SK-N-SH treated with all-trans-retinoic acid at 6 μM for 48 hours (cell line): ENCODE measurements at regions not wholly inside any gene's neighbourhood (a gene's known extent, or its start where the extent isn't known, plus 50 kb on each side); places are given as distances from the start of the nearest gene placed in this dataset.

ENCODE experiments used
- ATAC-seq: fragments of 200-7000 bp; cut with Tn5 transposase; 3 replicates; pipeline ENCODE4 v1.9.1; 2020; ENCODE audit warnings: mild to moderate bottlenecking, moderate library complexity
- ARNTL ChIP-seq: fragments of 450-650 bp; formaldehyde crosslinking; IDR thresholded peaks from 2 replicates; pipeline ENCODE4 v1.5.0; 2020; ENCODE audit warnings: low read depth, mild to moderate bottlenecking, moderate library complexity, borderline replicate concordance
- BACH2 ChIP-seq: fragments of 250-450 bp; sonication (Bioruptor Pico); IDR thresholded peaks from 2 replicates; pipeline ENCODE4 v1.9.0; 2021; ENCODE audit warnings: mild to moderate bottlenecking, borderline replicate concordance
- CREB5 ChIP-seq: fragments of 250-450 bp; sonication (Bioruptor Pico); IDR thresholded peaks from 2 replicates; pipeline ENCODE4 v1.5.1; 2020; ENCODE audit warnings: low read depth, mild to moderate bottlenecking, moderate library complexity
- CSDC2 ChIP-seq: fragments of 250-450 bp; sonication (Bioruptor Pico); IDR thresholded peaks from 2 replicates; pipeline ENCODE4 v1.5.0; 2020; ENCODE audit warnings: mild to moderate bottlenecking, moderate library complexity
- CSRNP3 ChIP-seq: fragments of 250-450 bp; sonication (Bioruptor Pico); IDR thresholded peaks from 2 replicates; pipeline ENCODE4 v1.5.1; 2021; ENCODE audit warnings: mild to moderate bottlenecking, moderate library complexity
- ESRRG ChIP-seq: fragments of 250-450 bp; sonication (Bioruptor Pico); IDR thresholded peaks from 2 replicates; pipeline ENCODE4 v1.6.1; 2021; ENCODE audit warnings: mild to moderate bottlenecking
- GLIS3 ChIP-seq: fragments of 250-450 bp; sonication (Bioruptor Pico); IDR thresholded peaks from 2 replicates; pipeline ENCODE4 v1.5.0; 2020; ENCODE audit warnings: mild to moderate bottlenecking, moderate library complexity
- ISL1 ChIP-seq: fragments of 250-450 bp; sonication (Bioruptor Pico); IDR thresholded peaks from 2 replicates; pipeline ENCODE4 v2.1.2; 2022; ENCODE audit warnings: mild to moderate bottlenecking, moderate library complexity
- OSR1 ChIP-seq: fragments of 250-450 bp; sonication (Bioruptor Pico); IDR thresholded peaks from 2 replicates; pipeline ENCODE4 v1.8.0; 2022; ENCODE audit warnings: moderate library complexity, mild to moderate bottlenecking, inconsistent platforms
- PATZ1 ChIP-seq: fragments of 250-450 bp; sonication (Bioruptor Pico); IDR thresholded peaks from 2 replicates; pipeline ENCODE4 v1.8.0; 2020; ENCODE audit warnings: mild to moderate bottlenecking, moderate library complexity, borderline replicate concordance
- POU6F1 ChIP-seq: fragments of 250-450 bp; sonication (Bioruptor Pico); IDR thresholded peaks from 2 replicates; pipeline ENCODE4 v1.8.0; 2021; ENCODE audit warnings: low read depth, mild to moderate bottlenecking, moderate library complexity, borderline replicate concordance
- SNAI2 ChIP-seq: fragments of 250-450 bp; sonication (Bioruptor Pico); IDR thresholded peaks from 2 replicates; pipeline ENCODE4 v1.5.0; 2020; ENCODE audit warnings: mild to moderate bottlenecking, moderate library complexity
- TOX ChIP-seq: fragments of 250-450 bp; sonication (Bioruptor Pico); IDR thresholded peaks from 2 replicates; pipeline ENCODE4 v1.8.0; 2021; ENCODE audit warnings: mild to moderate bottlenecking, moderate library complexity, borderline replicate concordance
- TSHZ2 ChIP-seq: fragments of 250-450 bp; sonication (Bioruptor Pico); IDR thresholded peaks from 2 replicates; pipeline ENCODE4 v1.5.0; 2020; ENCODE audit warnings: mild to moderate bottlenecking, moderate library complexity
- ZC3H10 ChIP-seq: fragments of 250-450 bp; sonication (Bioruptor Pico); IDR thresholded peaks from 2 replicates; pipeline ENCODE4 v1.5.1; 2021; ENCODE audit warnings: mild to moderate bottlenecking, moderate library complexity
- ZFP3 ChIP-seq: fragments of 250-450 bp; sonication (Bioruptor Pico); IDR thresholded peaks from 2 replicates; pipeline ENCODE4 v1.5.0; 2020; ENCODE audit warnings: mild to moderate bottlenecking, moderate library complexity
- ZFP30 ChIP-seq: fragments of 450-650 bp; formaldehyde crosslinking; IDR thresholded peaks from 2 replicates; pipeline ENCODE4 v1.5.0; 2022; ENCODE audit warnings: mild to moderate bottlenecking, moderate library complexity
- ZNF565 ChIP-seq: fragments of 450-650 bp; formaldehyde crosslinking; conservative IDR thresholded peaks from 2 replicates; pipeline ENCODE4 v1.5.0; 2020; ENCODE audit warnings: low read depth, mild to moderate bottlenecking, moderate library complexity
- ZNF70 ChIP-seq: fragments of 450-650 bp; formaldehyde crosslinking; IDR thresholded peaks from 2 replicates; pipeline ENCODE4 v1.5.0; 2020; ENCODE audit warnings: mild to moderate bottlenecking, moderate library complexity
- ZNF8 ChIP-seq: fragments of 450-650 bp; formaldehyde crosslinking; IDR thresholded peaks from 2 replicates; pipeline ENCODE4 v1.5.0; 2020; ENCODE audit warnings: mild to moderate bottlenecking, moderate library complexity

GRCh38 chr3:147733217-147733616 is 324.1 kb downstream of the ZIC1 start:
- no peak for ATAC-seq

GRCh38 chr3:147735616-147736015 is 326.5 kb downstream of the ZIC1 start:
- peak; percentile 35; the same call in 1 of the 2 replicates for TF ChIP-seq ZC3H10 (CRISPR knock-in tag)
- TF ChIP-seq TOX (CRISPR knock-in tag), result peak; percentile 46; the same call in 1 of the 2 replicates
- TF ChIP-seq ISL1 (CRISPR knock-in tag), result peak; percentile 63
- TF ChIP-seq TSHZ2, result no peak
- no peak for TF ChIP-seq CREB5 (CRISPR knock-in tag)
- TF ChIP-seq ZNF70 (CRISPR knock-in tag), result no peak
- ATAC-seq, result no peak

More at GRCh38 chr3:147733217-147733616, 324.1 kb downstream of the ZIC1 start:
- TF ChIP-seq ISL1 (CRISPR knock-in tag) (peak; percentile 45; the same call in 1 of the 2 replicates), POU6F1 (CRISPR knock-in tag) (no peak), ZFP3 (no peak)

GRCh38 chr3:147736226-147736625 is 327.1 kb downstream of the ZIC1 start:
- ATAC-seq, result no peak
- TF ChIP-seq OSR1 (CRISPR knock-in tag) (no peak), ARNTL (CRISPR knock-in tag) (no peak), GLIS3 (CRISPR knock-in tag) (no peak), ZFP30 (no peak), TOX (CRISPR knock-in tag) (no peak), ZFP3 (no peak), CSDC2 (CRISPR knock-in tag) (no peak), PATZ1 (no peak), ZNF70 (CRISPR knock-in tag) (no peak), ISL1 (CRISPR knock-in tag) (no peak), CSRNP3 (CRISPR knock-in tag) (no peak), ZNF8 (CRISPR knock-in tag) (no peak), SNAI2 (CRISPR knock-in tag) (no peak)
- TF ChIP-seq, all 23 proteins: peak for 0

- ATAC-seq, result no peak
- TF ChIP-seq BACH2 (no peak), ESRRG (CRISPR knock-in tag) (no peak), ZNF565 (CRISPR knock-in tag) (no peak), ZNF70 (CRISPR knock-in tag) (no peak), SNAI2 (CRISPR knock-in tag) (no peak), GLIS3 (CRISPR knock-in tag) (no peak), ZFP3 (no peak)
- TF ChIP-seq, all 23 proteins: peak for 0
Observed at GRCh38 chr3:147737376-147737775, 328.2 kb downstream of the ZIC1 start.
